Left ventricle myocardium inferior (tissue), 1 donor: ENCODE measurements at regions not wholly inside any gene's neighbourhood (a gene's known extent, or its start where the extent isn't known, plus 50 kb on each side); places are given as distances from the start of the nearest gene placed in this dataset.

Experiments
- DNase-seq: peaks from one replicate; pipeline ENCODE4 v3.0.0-alpha.2; 2020
- H3K27ac ChIP-seq: fragments of 200-600 bp; replicated peaks from 2 replicates; pipeline ENCODE4 v1.8.0; 2021
- H3K27me3 ChIP-seq: fragments of 200-600 bp; 2 replicates; pipeline ENCODE4 v1.8.0; 2021; ENCODE audit warnings: low read depth
- H3K36me3 ChIP-seq: fragments of 200-600 bp; 2 replicates; pipeline ENCODE4 v1.8.0; 2021
- H3K4me1 ChIP-seq: fragments of 200-600 bp; 2 replicates; pipeline ENCODE4 v1.8.0; 2021
- H3K4me3 ChIP-seq: fragments of 200-600 bp; 2 replicates; pipeline ENCODE4 v1.8.0; 2021; ENCODE audit warnings: mild to moderate bottlenecking, moderate library complexity
- H3K9me3 ChIP-seq: fragments of 200-600 bp; replicated peaks from 2 replicates; pipeline ENCODE4 v1.8.0; 2021
- CTCF ChIP-seq: fragments of 200-600 bp; IDR thresholded peaks from 2 replicates; pipeline ENCODE4 v1.8.0; 2021; ENCODE audit warnings: antibody characterized with exemption, mild to moderate bottlenecking, borderline replicate concordance
- intact Hi-C: fragments of 100-400 bp; cut with micrococcal nuclease; formaldehyde crosslinking; loops from one replicate; pipeline ENCODE4 v1.11.0; 2022
- donor health status: DM: no; HTN: yes; CAD: no; lungs with severe emphysema.

- H3K4me1 ChIP-seq: no peaks in the 10 kb centered on the region
- H3K9me3 ChIP-seq: no peaks in the 10 kb centered on the region
- no peak overlapping the region for H3K4me3 ChIP-seq
- H3K27ac ChIP-seq: no peak overlapping the region
- no peak for DNase-seq
- no peaks in the 10 kb centered on the region for H3K36me3 ChIP-seq
- H3K27me3 ChIP-seq: no peaks in the 10 kb centered on the region
- TF ChIP-seq CTCF: no peak
- intact Hi-C loops: no loop called here
These were observed 344.6 kb upstream of the LRRC7 start for GRCh38 chr1:69223156-69223555.

- no peak overlapping the region for H3K4me3 ChIP-seq
- H3K27ac ChIP-seq: no peak overlapping the region
- no peaks in the 10 kb centered on the region for H3K27me3 ChIP-seq
- no peaks in the 10 kb centered on the region for H3K36me3 ChIP-seq
- no peaks in the 10 kb centered on the region for H3K9me3 ChIP-seq
- no peak for TF ChIP-seq CTCF
- intact Hi-C loops: no loop called here
- no peaks in the 10 kb centered on the region for H3K4me1 ChIP-seq
- DNase-seq: no peak
These were observed 339.2 kb upstream of the LRRC7 start for GRCh38 chr1:69228501-69228900.

GRCh38 chr1:69230208-69230607, 337.5 kb upstream of the LRRC7 start:
- Histone ChIP-seq H3K36me3 (no peaks in the 10 kb centered on the region), H3K27me3 (no peaks in the 10 kb centered on the region), H3K4me1 (no peaks in the 10 kb centered on the region), H3K4me3 (no peak overlapping the region), H3K9me3 (no peaks in the 10 kb centered on the region), H3K27ac (no peak overlapping the region)
- DNase-seq: no peak
- intact Hi-C loops: no loop called here
- TF ChIP-seq CTCF: no peak

GRCh38 chr1:69233463-69233862, 334.3 kb upstream of the LRRC7 start:
- intact Hi-C loops: no loop called here
- TF ChIP-seq CTCF: no peak
- H3K27me3 ChIP-seq: no peaks in the 10 kb centered on the region

GRCh38 chr1:69244211-69244610, 323.5 kb upstream of the LRRC7 start:
- intact Hi-C loops: no loop called here
- Histone ChIP-seq H3K36me3 (no peaks in the 10 kb centered on the region), H3K9me3 (no peaks in the 10 kb centered on the region), H3K27ac (no peak overlapping the region), H3K4me3 (no peak overlapping the region), H3K27me3 (no peaks in the 10 kb centered on the region), H3K4me1 (no peaks in the 10 kb centered on the region)
- no peak for TF ChIP-seq CTCF
- DNase-seq: no peak

More at GRCh38 chr1:69233463-69233862, 334.3 kb upstream of the LRRC7 start:
- H3K4me1 ChIP-seq: no peaks in the 10 kb centered on the region
- H3K9me3 ChIP-seq: no peaks in the 10 kb centered on the region
- no peak overlapping the region for H3K4me3 ChIP-seq
- H3K36me3 ChIP-seq: no peaks in the 10 kb centered on the region
- H3K27ac ChIP-seq: no peak overlapping the region
- DNase-seq: no peak

- Histone ChIP-seq H3K27ac (no peak overlapping the region), H3K36me3 (no peaks in the 10 kb centered on the region), H3K9me3 (no peaks in the 10 kb centered on the region), H3K4me3 (no peak overlapping the region), H3K4me1 (no peaks in the 10 kb centered on the region), H3K27me3 (no peaks in the 10 kb centered on the region)
- DNase-seq: no peak
- TF ChIP-seq CTCF: no peak
- intact Hi-C loops: no loop called here
These were observed 321.6 kb upstream of the LRRC7 start for GRCh38 chr1:69246109-69246508.
